ENCODE measurements at regions not wholly inside any gene's neighbourhood (a gene's known extent, or its start where the extent isn't known, plus 50 kb on each side); places are given as distances from the start of the nearest gene placed in this dataset.

GRCh38 chr1:98420376-98421084 is 241.0 kb upstream of the SNX7 start:
- intact Hi-C loops (cut with DNase I; ENCODE audit: low total_unique reads) = no loop called here
- WGBS, 2 donors = 22 to 34% methylated on average over 2 of the region's 2 CpGs
- DNase-seq (ENCODE audit: low spot score in 2 of 2) = no peak
- H3K4me3 ChIP-seq (ENCODE audit: low read depth, poor library complexity, severe bottlenecking) = no peak overlapping the region
- TF ChIP-seq POLR2A (IDR thresholded peaks at IDR 0.05) = no peak
- TF ChIP-seq, protein P1, sequence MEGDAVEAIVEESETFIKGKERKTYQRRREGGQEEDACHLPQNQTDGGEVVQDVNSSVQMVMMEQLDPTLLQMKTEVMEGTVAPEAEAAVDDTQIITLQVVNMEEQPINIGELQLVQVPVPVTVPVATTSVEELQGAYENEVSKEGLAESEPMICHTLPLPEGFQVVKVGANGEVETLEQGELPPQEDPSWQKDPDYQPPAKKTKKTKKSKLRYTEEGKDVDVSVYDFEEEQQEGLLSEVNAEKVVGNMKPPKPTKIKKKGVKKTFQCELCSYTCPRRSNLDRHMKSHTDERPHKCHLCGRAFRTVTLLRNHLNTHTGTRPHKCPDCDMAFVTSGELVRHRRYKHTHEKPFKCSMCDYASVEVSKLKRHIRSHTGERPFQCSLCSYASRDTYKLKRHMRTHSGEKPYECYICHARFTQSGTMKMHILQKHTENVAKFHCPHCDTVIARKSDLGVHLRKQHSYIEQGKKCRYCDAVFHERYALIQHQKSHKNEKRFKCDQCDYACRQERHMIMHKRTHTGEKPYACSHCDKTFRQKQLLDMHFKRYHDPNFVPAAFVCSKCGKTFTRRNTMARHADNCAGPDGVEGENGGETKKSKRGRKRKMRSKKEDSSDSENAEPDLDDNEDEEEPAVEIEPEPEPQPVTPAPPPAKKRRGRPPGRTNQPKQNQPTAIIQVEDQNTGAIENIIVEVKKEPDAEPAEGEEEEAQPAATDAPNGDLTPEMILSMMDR (IDR thresholded peaks at IDR 0.05) = no peak

GRCh38 chr1:98417820-98418219 is 243.7 kb upstream of the SNX7 start:
- 93 to 98% methylated on average over 2 of the region's 2 CpGs for WGBS, 2 donors
- intact Hi-C loops (cut with DNase I; ENCODE audit: low total_unique reads) = no loop called here
- no peak overlapping the region for H3K4me3 ChIP-seq (ENCODE audit: low read depth, poor library complexity, severe bottlenecking)
- DNase-seq (ENCODE audit: low spot score in 2 of 2) = no peak
- TF ChIP-seq, protein P1 (IDR thresholded peaks at IDR 0.05) = no peak
- TF ChIP-seq POLR2A (IDR thresholded peaks at IDR 0.05) = no peak

DNA sequence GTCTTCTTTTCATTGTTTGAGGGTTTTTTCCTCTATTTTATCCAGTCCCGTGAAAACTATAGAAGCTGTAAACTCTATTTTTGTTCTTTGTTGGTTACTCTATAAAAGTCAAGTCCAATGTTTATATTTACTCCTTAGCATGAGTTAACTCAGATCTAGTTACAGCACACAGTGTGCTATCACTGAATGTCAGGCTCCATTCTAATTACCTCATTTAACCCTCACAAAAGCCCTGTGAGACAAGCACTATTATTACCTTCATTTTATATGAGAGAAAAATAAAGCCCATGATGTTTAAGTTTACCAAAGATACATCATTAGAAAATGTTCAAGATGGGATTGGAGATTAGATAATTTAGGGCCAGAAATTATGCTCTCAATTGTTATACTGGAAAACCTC is 251.4 kb upstream of the SNX7 start:
- no peak for TF ChIP-seq POLR2A (IDR thresholded peaks at IDR 0.05)
- TF ChIP-seq, protein P1 (IDR thresholded peaks at IDR 0.05) = no peak
- intact Hi-C loops (cut with DNase I; ENCODE audit: low total_unique reads) = no loop called here
- no peak for DNase-seq (ENCODE audit: low spot score in 2 of 2)
- 89 to 100% methylated on average over 1 of the region's 1 CpG for WGBS, 2 donors
- H3K4me3 ChIP-seq (ENCODE audit: low read depth, poor library complexity, severe bottlenecking) = no peak overlapping the region

GRCh38 chr1:98406352-98407088 is 255.0 kb upstream of the SNX7 start:
- TF ChIP-seq POLR2A (IDR thresholded peaks at IDR 0.05) = no peak
- TF ChIP-seq, protein P1 (IDR thresholded peaks at IDR 0.05) = no peak
- intact Hi-C loops (cut with DNase I; ENCODE audit: low total_unique reads) = no loop called here
- DNase-seq (ENCODE audit: low spot score in 2 of 2) = no peak
- no peak overlapping the region for H3K4me3 ChIP-seq (ENCODE audit: low read depth, poor library complexity, severe bottlenecking)
- 76 to 77% methylated on average over 1 of the region's 1 CpG for WGBS, 2 donors

- WGBS, 2 donors = 43 to 54% methylated on average over 3 of the region's 3 CpGs
- TF ChIP-seq, protein P1 (IDR thresholded peaks at IDR 0.05) = no peak
- TF ChIP-seq POLR2A (IDR thresholded peaks at IDR 0.05) = no peak
Measured at GRCh38 chr1:98405581-98406074, 255.9 kb upstream of the SNX7 start.

More at GRCh38 chr1:98405581-98406074, 255.9 kb upstream of the SNX7 start:
- intact Hi-C loops (cut with DNase I; ENCODE audit: low total_unique reads) = no loop called here
- H3K4me3 ChIP-seq (ENCODE audit: low read depth, poor library complexity, severe bottlenecking) = no peak overlapping the region
- DNase-seq (ENCODE audit: low spot score in 2 of 2) = no peak
